ENCODE measurements at regions not wholly inside any gene's neighbourhood (a gene's known extent, or its start where the extent isn't known, plus 50 kb on each side); places are given as distances from the start of the nearest gene placed in this dataset.

DNA sequence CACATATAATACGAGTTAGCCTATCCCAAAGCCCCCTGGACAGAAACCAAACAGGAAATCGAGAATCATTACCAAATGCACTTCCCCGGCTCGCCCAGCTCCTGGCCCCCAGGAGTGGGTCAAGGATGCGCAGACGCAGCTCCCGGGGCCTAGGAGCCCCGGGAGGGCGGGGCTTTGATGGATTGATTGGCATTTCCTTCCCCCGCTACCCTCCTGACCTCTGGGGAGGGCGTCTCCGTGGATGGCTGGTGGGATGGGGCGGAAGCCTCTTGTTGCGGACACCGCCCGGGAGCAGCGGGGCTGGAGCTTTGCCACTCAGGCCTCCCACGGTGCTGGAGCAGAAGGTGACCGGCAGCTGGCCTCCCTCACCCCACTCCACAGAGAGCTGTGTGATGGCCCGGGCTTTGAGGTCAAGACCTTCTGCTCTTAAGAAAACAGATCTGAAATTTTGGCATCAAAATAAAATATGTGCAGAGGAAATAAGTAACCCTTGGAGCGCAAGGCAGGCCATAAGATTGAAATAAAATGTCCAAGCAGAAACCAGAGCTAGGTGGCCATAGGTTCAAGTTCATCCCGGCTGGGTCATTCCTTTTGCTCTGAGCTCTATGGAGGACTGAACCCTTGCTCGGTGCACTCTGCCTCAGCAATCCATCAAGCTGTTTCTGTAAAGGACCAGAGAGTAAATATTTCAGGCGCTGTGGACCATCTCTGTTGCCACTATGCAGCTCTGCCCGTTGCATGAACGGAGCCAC, 262.3 kb downstream of the SOX9 start:
- no peaks in the 10 kb centered on the region for H3K36me3 Mint-ChIP-seq
- TF ChIP-seq GABPB1 (CRISPR knock-in tag; IDR thresholded peaks at IDR 0.05), result no peak
- TF ChIP-seq ELF4 (CRISPR knock-in tag; IDR thresholded peaks at IDR 0.05; ENCODE audit: low read depth), result no peak
- TF ChIP-seq CREB1 (CRISPR knock-in tag; IDR thresholded peaks at IDR 0.05), result no peak
- no peak for TF ChIP-seq SMAD4 (CRISPR knock-in tag; IDR thresholded peaks at IDR 0.05)
- TF ChIP-seq SMAD3 (CRISPR knock-in tag; IDR thresholded peaks at IDR 0.05; ENCODE audit: borderline replicate concordance), result no peak
- TF ChIP-seq FOXJ3 (CRISPR knock-in tag; IDR thresholded peaks at IDR 0.05; ENCODE audit: borderline replicate concordance), result no peak
- TF ChIP-seq ZNF263 (CRISPR knock-in tag; IDR thresholded peaks at IDR 0.05; ENCODE audit: low read depth), result no peak
- TF ChIP-seq, protein P1, sequence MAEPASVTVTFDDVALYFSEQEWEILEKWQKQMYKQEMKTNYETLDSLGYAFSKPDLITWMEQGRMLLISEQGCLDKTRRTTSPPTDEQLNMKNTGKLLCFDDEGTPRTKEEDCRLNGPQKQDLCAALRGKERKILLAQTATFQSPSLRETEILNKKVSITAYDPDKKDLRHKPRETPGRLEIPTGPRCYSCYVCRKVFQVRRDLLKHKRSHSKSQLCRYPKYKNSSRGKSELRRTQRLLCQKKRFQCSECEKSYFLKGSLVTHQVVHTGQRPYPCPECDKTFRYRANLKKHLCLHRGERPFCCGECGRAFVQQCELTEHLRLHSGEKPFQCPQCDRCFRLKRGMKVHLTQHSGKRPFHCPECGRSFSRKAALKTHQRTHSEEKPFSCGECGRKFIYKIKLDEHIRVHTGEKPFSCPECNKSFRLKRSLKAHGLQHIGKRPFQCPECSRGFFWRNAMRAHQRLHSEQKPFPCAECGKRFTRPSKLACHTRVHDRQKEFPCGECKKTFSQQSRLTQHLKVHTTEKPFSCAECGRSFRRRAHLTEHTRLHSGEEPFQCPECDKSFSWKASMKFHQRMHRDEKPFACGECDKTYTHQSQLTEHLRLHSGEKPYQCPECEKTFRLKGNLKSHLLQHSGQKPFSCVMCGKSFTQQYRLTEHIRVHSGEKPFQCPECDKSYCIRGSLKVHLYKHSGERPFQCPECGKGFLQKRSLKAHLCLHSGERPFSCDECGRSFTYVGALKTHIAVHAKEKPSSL (CRISPR knock-in tag; conservative IDR thresholded peaks at IDR 0.05), result no peak
- TF ChIP-seq, protein P2, sequence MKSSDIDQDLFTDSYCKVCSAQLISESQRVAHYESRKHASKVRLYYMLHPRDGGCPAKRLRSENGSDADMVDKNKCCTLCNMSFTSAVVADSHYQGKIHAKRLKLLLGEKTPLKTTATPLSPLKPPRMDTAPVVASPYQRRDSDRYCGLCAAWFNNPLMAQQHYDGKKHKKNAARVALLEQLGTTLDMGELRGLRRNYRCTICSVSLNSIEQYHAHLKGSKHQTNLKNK (CRISPR knock-in tag; IDR thresholded peaks at IDR 0.05), result no peak
- TF ChIP-seq, protein P3, sequence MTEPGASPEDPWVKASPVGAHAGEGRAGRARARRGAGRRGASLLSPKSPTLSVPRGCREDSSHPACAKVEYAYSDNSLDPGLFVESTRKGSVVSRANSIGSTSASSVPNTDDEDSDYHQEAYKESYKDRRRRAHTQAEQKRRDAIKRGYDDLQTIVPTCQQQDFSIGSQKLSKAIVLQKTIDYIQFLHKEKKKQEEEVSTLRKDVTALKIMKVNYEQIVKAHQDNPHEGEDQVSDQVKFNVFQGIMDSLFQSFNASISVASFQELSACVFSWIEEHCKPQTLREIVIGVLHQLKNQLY (CRISPR knock-in tag; IDR thresholded peaks at IDR 0.05), result no peak
- no peak for TF ChIP-seq IRF2 (CRISPR knock-in tag; IDR thresholded peaks at IDR 0.05; ENCODE audit: borderline replicate concordance, low read depth)
- TF ChIP-seq, protein P4, sequence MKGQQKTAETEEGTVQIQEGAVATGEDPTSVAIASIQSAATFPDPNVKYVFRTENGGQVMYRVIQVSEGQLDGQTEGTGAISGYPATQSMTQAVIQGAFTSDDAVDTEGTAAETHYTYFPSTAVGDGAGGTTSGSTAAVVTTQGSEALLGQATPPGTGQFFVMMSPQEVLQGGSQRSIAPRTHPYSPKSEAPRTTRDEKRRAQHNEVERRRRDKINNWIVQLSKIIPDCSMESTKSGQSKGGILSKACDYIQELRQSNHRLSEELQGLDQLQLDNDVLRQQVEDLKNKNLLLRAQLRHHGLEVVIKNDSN (CRISPR knock-in tag; IDR thresholded peaks at IDR 0.05), result no peak
- no peak for TF ChIP-seq NFATC4 (CRISPR knock-in tag; IDR thresholded peaks at IDR 0.05)
- TF ChIP-seq, protein P5, sequence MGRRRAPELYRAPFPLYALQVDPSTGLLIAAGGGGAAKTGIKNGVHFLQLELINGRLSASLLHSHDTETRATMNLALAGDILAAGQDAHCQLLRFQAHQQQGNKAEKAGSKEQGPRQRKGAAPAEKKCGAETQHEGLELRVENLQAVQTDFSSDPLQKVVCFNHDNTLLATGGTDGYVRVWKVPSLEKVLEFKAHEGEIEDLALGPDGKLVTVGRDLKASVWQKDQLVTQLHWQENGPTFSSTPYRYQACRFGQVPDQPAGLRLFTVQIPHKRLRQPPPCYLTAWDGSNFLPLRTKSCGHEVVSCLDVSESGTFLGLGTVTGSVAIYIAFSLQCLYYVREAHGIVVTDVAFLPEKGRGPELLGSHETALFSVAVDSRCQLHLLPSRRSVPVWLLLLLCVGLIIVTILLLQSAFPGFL (CRISPR knock-in tag; IDR thresholded peaks at IDR 0.05; ENCODE audit: borderline replicate concordance), result no peak
- TF ChIP-seq JAZF1 (CRISPR knock-in tag; IDR thresholded peaks at IDR 0.05), result no peak
- TF ChIP-seq GRHL2 (CRISPR knock-in tag; IDR thresholded peaks at IDR 0.05; ENCODE audit: insufficient replicate concordance, severe bottlenecking), result no peak
- TF ChIP-seq, protein P6, sequence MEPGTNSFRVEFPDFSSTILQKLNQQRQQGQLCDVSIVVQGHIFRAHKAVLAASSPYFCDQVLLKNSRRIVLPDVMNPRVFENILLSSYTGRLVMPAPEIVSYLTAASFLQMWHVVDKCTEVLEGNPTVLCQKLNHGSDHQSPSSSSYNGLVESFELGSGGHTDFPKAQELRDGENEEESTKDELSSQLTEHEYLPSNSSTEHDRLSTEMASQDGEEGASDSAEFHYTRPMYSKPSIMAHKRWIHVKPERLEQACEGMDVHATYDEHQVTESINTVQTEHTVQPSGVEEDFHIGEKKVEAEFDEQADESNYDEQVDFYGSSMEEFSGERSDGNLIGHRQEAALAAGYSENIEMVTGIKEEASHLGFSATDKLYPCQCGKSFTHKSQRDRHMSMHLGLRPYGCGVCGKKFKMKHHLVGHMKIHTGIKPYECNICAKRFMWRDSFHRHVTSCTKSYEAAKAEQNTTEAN (CRISPR knock-in tag; IDR thresholded peaks at IDR 0.05), result no peak
- TF ChIP-seq PRRX2 (CRISPR knock-in tag; IDR thresholded peaks at IDR 0.05), result no peak
- no peak for TF ChIP-seq OVOL2 (CRISPR knock-in tag; IDR thresholded peaks at IDR 0.05; ENCODE audit: borderline replicate concordance)
- TF ChIP-seq FOXK1 (CRISPR knock-in tag; IDR thresholded peaks at IDR 0.05), result no peak
- H3K4me3 Mint-ChIP-seq, result peak overlapping the region; percentile 27
- DNase-seq (ENCODE audit: low spot score) (peak; percentile 57), ATAC-seq (peak; percentile 45)
- H3K9me3 Mint-ChIP-seq, result no peaks in the 10 kb centered on the region
- H3K27ac Mint-ChIP-seq, result peak overlapping the region; percentile 25
- ChIA-PET POLR2A (no interaction called here), CTCF (interaction anchor here (0.7 to 1.5 kb wide), 5 partner anchors 47 to 602 kb away, joined by 3 to 9 read pairs (median 3); no protein-coding TSS in a partner anchor)
- H3K27me3 Mint-ChIP-seq (ENCODE audit: low read depth), result peaks cover 25% of the 10 kb centered on the region
- peaks cover 50% of the 10 kb centered on the region for H3K4me1 Mint-ChIP-seq

Measured in WTC11 (cell line).